CD4-positive, alpha-beta T cell (primary cell): ENCODE measurements at regions not wholly inside any gene's neighbourhood (a gene's known extent, or its start where the extent isn't known, plus 50 kb on each side); places are given as distances from the start of the nearest gene placed in this dataset.

Experiments used
- ATAC-seq: fragments of 200-7000 bp; cut with Tn5 transposase; one replicate; pipeline ENCODE4 v1.10.0; 2022; ENCODE audit warnings: mild to moderate bottlenecking; ENCODE audit not compliant: poor library complexity
- CTCF ChIA-PET: fragments of 350-600 bp; sonication (Branson Sonifier 250); formaldehyde crosslinking; loops from one replicate; lab custom pipeline; 2021; ENCODE audit warnings: antibody characterized with exemption, inconsistent platforms; lab: Charles Lee
- POLR2A ChIA-PET: fragments of 350-600 bp; sonication (Branson Sonifier 250); formaldehyde crosslinking; loops from one replicate; lab custom pipeline; 2021; ENCODE audit warnings: antibody characterized with exemption, inconsistent platforms; lab: Charles Lee
- DNase-seq, 14 experiments: peaks; one replicate each; pipeline ENCODE4 v3.0.0-alpha.2; 2013 to 2020; ENCODE audit warnings: mixed read lengths in 2 of 14
- H3K27ac ChIP-seq, 2 donors: one replicate each; pipeline versions ENCODE4 v1.5.1 to v1.7.0; 2013; ENCODE audit warnings: low read length in 2 of 2, low read depth in 1 of 2, mild to moderate bottlenecking in 1 of 2
- H3K27me3 ChIP-seq, 2 experiments: 1 replicate in 1 of 2; 2 replicates in 1 of 2; pipeline versions ENCODE4 v1.6.1 to v1.7.0; 2013; ENCODE audit warnings: low read length in 2 of 2, control low read depth in 1 of 2, mild to moderate bottlenecking in 1 of 2, moderate library complexity in 1 of 2; ENCODE audit not compliant: insufficient read depth in 2 of 2, control insufficient read depth in 1 of 2
- H3K36me3 ChIP-seq: one replicate; pipeline ENCODE4 v1.6.1; 2013; ENCODE audit warnings: low read length, control low read depth; ENCODE audit not compliant: insufficient read depth
- H3K4me1 ChIP-seq: one replicate; pipeline ENCODE4 v1.6.1; 2013; ENCODE audit warnings: low read length, control low read depth; ENCODE audit not compliant: insufficient read depth
- H3K4me3 ChIP-seq: one replicate; pipeline ENCODE4 v1.5.1; 2013; ENCODE audit warnings: mild to moderate bottlenecking, low read length, moderate library complexity
- H3K9me3 ChIP-seq, 2 experiments: 1 replicate in 1 of 2; 2 replicates in 1 of 2; pipeline versions ENCODE4 v1.6.1 to v1.7.0; 2013; ENCODE audit warnings: low read length in 2 of 2, mild to moderate bottlenecking in 2 of 2, control low read depth in 1 of 2, moderate library complexity in 1 of 2; ENCODE audit not compliant: control insufficient read depth in 1 of 2, insufficient read depth in 1 of 2
- H3K27ac Mint-ChIP-seq: one replicate; pipeline ENCODE4 v1.8.0; 2020; ENCODE audit warnings: mixed read lengths
- H3K27me3 Mint-ChIP-seq: one replicate; pipeline ENCODE4 v1.8.0; 2021; ENCODE audit warnings: mixed read lengths
- H3K36me3 Mint-ChIP-seq: one replicate; pipeline ENCODE4 v1.8.0; 2021; ENCODE audit warnings: low read depth, mixed read lengths
- H3K4me1 Mint-ChIP-seq: one replicate; pipeline ENCODE4 v1.8.0; 2021; ENCODE audit warnings: low read depth, mixed read lengths
- H3K4me3 Mint-ChIP-seq: one replicate; pipeline ENCODE4 v1.8.0; 2020; ENCODE audit warnings: mild to moderate bottlenecking, mixed read lengths
- H3K9me3 Mint-ChIP-seq: one replicate; pipeline ENCODE4 v1.8.0; 2020; ENCODE audit warnings: mixed read lengths
- intact Hi-C, 2 experiments: fragments of 100-400 bp; cut with DNase I in 1 of 2; cut with micrococcal nuclease in 1 of 2; formaldehyde crosslinking; loops; one replicate each; pipeline versions ENCODE4 v1.15.1 to v1.9.0; 2023 to 2025; cut with DNase I, micrococcal nuclease
- TF ChIP-seq, protein P1 (sequence below): fragments of 200-600 bp; IDR thresholded peaks from one replicate; pipeline ENCODE4 v1.8.0; 2022; ENCODE audit warnings: antibody characterized with exemption, mild to moderate bottlenecking

GRCh38 chr2:8009010-8009597 is 672.8 kb upstream of the ID2 start:
- Histone ChIP-seq H3K9me3 (no peaks in the 10 kb centered on the region), H3K4me1 (no peaks in the 10 kb centered on the region), H3K4me3 (no peak overlapping the region), H3K27ac (no peak overlapping the region), H3K36me3 (no peaks in the 10 kb centered on the region), H3K27me3 (no peaks in the 10 kb centered on the region)
- ChIA-PET POLR2A (no interaction called here), CTCF (interaction anchor here (1.3 kb wide), 1 partner anchor 15 kb away, joined by 3 read pairs; no protein-coding TSS in a partner anchor)
- H3K27ac Mint-ChIP-seq = no peak overlapping the region
- H3K9me3 Mint-ChIP-seq = no peaks in the 10 kb centered on the region
- ATAC-seq (no peak), DNase-seq (peak in 2 of 14 experiments; percentile 44 to 59)
- no peaks in the 10 kb centered on the region for H3K4me1 Mint-ChIP-seq
- H3K27me3 Mint-ChIP-seq = no peaks in the 10 kb centered on the region
- no peaks in the 10 kb centered on the region for H3K36me3 Mint-ChIP-seq
- intact Hi-C loops = no loop called here
- TF ChIP-seq, protein P1, sequence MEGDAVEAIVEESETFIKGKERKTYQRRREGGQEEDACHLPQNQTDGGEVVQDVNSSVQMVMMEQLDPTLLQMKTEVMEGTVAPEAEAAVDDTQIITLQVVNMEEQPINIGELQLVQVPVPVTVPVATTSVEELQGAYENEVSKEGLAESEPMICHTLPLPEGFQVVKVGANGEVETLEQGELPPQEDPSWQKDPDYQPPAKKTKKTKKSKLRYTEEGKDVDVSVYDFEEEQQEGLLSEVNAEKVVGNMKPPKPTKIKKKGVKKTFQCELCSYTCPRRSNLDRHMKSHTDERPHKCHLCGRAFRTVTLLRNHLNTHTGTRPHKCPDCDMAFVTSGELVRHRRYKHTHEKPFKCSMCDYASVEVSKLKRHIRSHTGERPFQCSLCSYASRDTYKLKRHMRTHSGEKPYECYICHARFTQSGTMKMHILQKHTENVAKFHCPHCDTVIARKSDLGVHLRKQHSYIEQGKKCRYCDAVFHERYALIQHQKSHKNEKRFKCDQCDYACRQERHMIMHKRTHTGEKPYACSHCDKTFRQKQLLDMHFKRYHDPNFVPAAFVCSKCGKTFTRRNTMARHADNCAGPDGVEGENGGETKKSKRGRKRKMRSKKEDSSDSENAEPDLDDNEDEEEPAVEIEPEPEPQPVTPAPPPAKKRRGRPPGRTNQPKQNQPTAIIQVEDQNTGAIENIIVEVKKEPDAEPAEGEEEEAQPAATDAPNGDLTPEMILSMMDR = no peak
- H3K4me3 Mint-ChIP-seq = no peak overlapping the region

GRCh38 chr2:8015848-8016600 is 665.8 kb upstream of the ID2 start:
- ATAC-seq (no peak), DNase-seq (no peak)
- no peaks in the 10 kb centered on the region for H3K27me3 ChIP-seq
- no peaks in the 10 kb centered on the region for H3K36me3 ChIP-seq
- no peaks in the 10 kb centered on the region for H3K27me3 Mint-ChIP-seq
- H3K27ac ChIP-seq = no peak overlapping the region
- H3K9me3 ChIP-seq = no peaks in the 10 kb centered on the region
- H3K4me1 ChIP-seq = no peaks in the 10 kb centered on the region
- H3K9me3 Mint-ChIP-seq = no peaks in the 10 kb centered on the region
- ChIA-PET CTCF (interaction anchor here (1.0 kb wide), 1 partner anchor 45 kb away, joined by 3 read pairs; no protein-coding TSS in a partner anchor), POLR2A (no interaction called here)
- H3K36me3 Mint-ChIP-seq = no peaks in the 10 kb centered on the region
- H3K4me3 ChIP-seq = no peak overlapping the region
- H3K27ac Mint-ChIP-seq = no peak overlapping the region
- H3K4me1 Mint-ChIP-seq = no peaks in the 10 kb centered on the region
- intact Hi-C loops = no loop called here
- no peak overlapping the region for H3K4me3 Mint-ChIP-seq
- TF ChIP-seq, protein P1 = no peak

DNA sequence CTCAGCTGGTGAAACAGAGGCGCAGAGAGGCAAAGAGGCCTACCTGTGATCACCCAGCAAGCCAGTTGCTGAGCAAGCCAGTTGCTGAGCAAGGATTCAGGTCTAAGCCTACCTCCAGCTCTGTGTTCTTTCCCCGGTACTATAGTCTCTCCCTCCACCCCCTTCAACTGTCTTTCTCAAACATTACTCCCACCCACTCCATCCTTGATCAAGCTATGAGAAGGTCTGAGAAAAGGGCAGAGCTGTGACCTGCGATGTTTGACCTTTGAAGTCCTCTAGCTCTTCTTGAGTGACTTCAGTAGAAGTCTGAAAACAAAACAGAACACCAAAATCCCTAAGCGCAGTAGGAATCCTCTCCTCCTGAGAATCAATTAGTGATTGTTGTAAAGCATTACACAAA is 665.2 kb upstream of the ID2 start:
- POLR2A ChIA-PET = no interaction called here
- TF ChIP-seq, protein P1 = no peak
- H3K4me1 Mint-ChIP-seq = no peaks in the 10 kb centered on the region
- no peak for ATAC-seq
- no peak overlapping the region for H3K27ac ChIP-seq
- no peak overlapping the region for H3K4me3 ChIP-seq
- H3K27me3 Mint-ChIP-seq = no peaks in the 10 kb centered on the region
- H3K36me3 Mint-ChIP-seq = no peaks in the 10 kb centered on the region
- no peaks in the 10 kb centered on the region for H3K36me3 ChIP-seq
- H3K27me3 ChIP-seq = no peaks in the 10 kb centered on the region
- H3K4me1 ChIP-seq = no peaks in the 10 kb centered on the region
- H3K9me3 Mint-ChIP-seq = no peaks in the 10 kb centered on the region
- DNase-seq = no peak
- H3K4me3 Mint-ChIP-seq = no peak overlapping the region
- H3K9me3 ChIP-seq = no peaks in the 10 kb centered on the region
- CTCF ChIA-PET = no interaction called here
- intact Hi-C loops = no loop called here
- no peak overlapping the region for H3K27ac Mint-ChIP-seq
